ENCODE measurements at regions not wholly inside any gene's neighbourhood (a gene's known extent, or its start where the extent isn't known, plus 50 kb on each side); places are given as distances from the start of the nearest gene placed in this dataset.

- Histone ChIP-seq H3K4me2 (no peak overlapping the region), H3K36me3 (ENCODE audit: low read depth) (no peaks in the 10 kb centered on the region), H3K4me3 (no peak overlapping the region), H3K79me2 (ENCODE audit: low read depth) (no peaks in the 10 kb centered on the region), H4K20me1 (ENCODE audit: insufficient read depth) (no peaks in the 10 kb centered on the region), H3F3A (ENCODE audit: insufficient read depth, low read depth) (no peaks in the 10 kb centered on the region), H3K27ac (no peak overlapping the region), H3K4me1 (replicated peaks; ENCODE audit: insufficient read depth) (no peaks in the 10 kb centered on the region), H3K9me3 (ENCODE audit: insufficient read depth, low read depth) (no peaks in the 10 kb centered on the region), H3K9me2 (ENCODE audit: insufficient read depth) (no peaks in the 10 kb centered on the region), H3K27me3 (ENCODE audit: insufficient read depth, low read depth) (no peaks in the 10 kb centered on the region), H2AFZ (no peak overlapping the region)
- intact Hi-C loops (cut with micrococcal nuclease; ENCODE audit: unreplicated experiment), result no loop called here
- no peak for DNase-seq
- CTCF ChIA-PET, result no interaction called here
- TF ChIP-seq EZH2 (IDR thresholded peaks at IDR 0.05; ENCODE audit: low read depth) (no peak), CTCF (conservative IDR thresholded peaks at IDR 0.05) (no peak)
- BruUV-seq (replicated peaks), result no TSS peak
- POLR2A ChIA-PET (ENCODE audit: unreplicated experiment), result interaction anchor here (0.7 kb wide), 1 partner anchor 369 kb away, joined by 4 read pairs; no protein-coding TSS in a partner anchor
Observed at GRCh38 chr5:67310740-67311139, 114.1 kb upstream of the CD180 start.

GRCh38 chr5:67310169-67310568, 113.6 kb upstream of the CD180 start:
- no peak for DNase-seq
- POLR2A ChIA-PET (ENCODE audit: unreplicated experiment), result no interaction called here

GRCh38 chr5:67308988-67309688, 112.5 kb upstream of the CD180 start:
- Histone ChIP-seq H4K20me1 (ENCODE audit: insufficient read depth) (no peaks in the 10 kb centered on the region), H2AFZ (no peak overlapping the region), H3K36me3 (ENCODE audit: low read depth) (no peaks in the 10 kb centered on the region), H3K4me1 (replicated peaks; ENCODE audit: insufficient read depth) (no peaks in the 10 kb centered on the region), H3K27me3 (ENCODE audit: insufficient read depth, low read depth) (no peaks in the 10 kb centered on the region), H3F3A (ENCODE audit: insufficient read depth, low read depth) (no peaks in the 10 kb centered on the region), H3K9me3 (ENCODE audit: insufficient read depth, low read depth) (no peaks in the 10 kb centered on the region), H3K9me2 (ENCODE audit: insufficient read depth) (no peaks in the 10 kb centered on the region), H3K27ac (no peak overlapping the region), H3K4me3 (no peak overlapping the region), H3K79me2 (ENCODE audit: low read depth) (no peaks in the 10 kb centered on the region), H3K4me2 (no peak overlapping the region)
- no TSS peak for BruUV-seq (replicated peaks)
- POLR2A ChIA-PET (ENCODE audit: unreplicated experiment), result no interaction called here
- CTCF ChIA-PET, result no interaction called here
- intact Hi-C loops (cut with micrococcal nuclease; ENCODE audit: unreplicated experiment), result loop anchor here (2.0 kb wide), 1 partner anchor 22 kb away; no protein-coding TSS in a partner anchor
- TF ChIP-seq EZH2 (IDR thresholded peaks at IDR 0.05; ENCODE audit: low read depth) (no peak), CTCF (conservative IDR thresholded peaks at IDR 0.05) (no peak)
- DNase-seq, result no peak

More at GRCh38 chr5:67310169-67310568, 113.6 kb upstream of the CD180 start:
- CTCF ChIA-PET, result no interaction called here
- H3K4me2 ChIP-seq, result no peak overlapping the region
- no peak overlapping the region for H3K27ac ChIP-seq
- no peaks in the 10 kb centered on the region for H3K27me3 ChIP-seq (ENCODE audit: insufficient read depth, low read depth)
- intact Hi-C loops (cut with micrococcal nuclease; ENCODE audit: unreplicated experiment), result no loop called here
- H4K20me1 ChIP-seq (ENCODE audit: insufficient read depth), result no peaks in the 10 kb centered on the region
- no TSS peak for BruUV-seq (replicated peaks)
- H3K9me2 ChIP-seq (ENCODE audit: insufficient read depth), result no peaks in the 10 kb centered on the region
- no peaks in the 10 kb centered on the region for H3K79me2 ChIP-seq (ENCODE audit: low read depth)
- H3K4me1 ChIP-seq (replicated peaks; ENCODE audit: insufficient read depth), result no peaks in the 10 kb centered on the region
- H3F3A ChIP-seq (ENCODE audit: insufficient read depth, low read depth), result no peaks in the 10 kb centered on the region
- H2AFZ ChIP-seq, result no peak overlapping the region
- TF ChIP-seq CTCF (conservative IDR thresholded peaks at IDR 0.05), result no peak
- no peak for TF ChIP-seq EZH2 (IDR thresholded peaks at IDR 0.05; ENCODE audit: low read depth)
- no peaks in the 10 kb centered on the region for H3K36me3 ChIP-seq (ENCODE audit: low read depth)
- H3K4me3 ChIP-seq, result no peak overlapping the region
- no peaks in the 10 kb centered on the region for H3K9me3 ChIP-seq (ENCODE audit: insufficient read depth, low read depth)
